ENCODE measurements at regions not wholly inside any gene's neighbourhood (a gene's known extent, or its start where the extent isn't known, plus 50 kb on each side); places are given as distances from the start of the nearest gene placed in this dataset.

GRCh38 chr13:106061781-106062180 lies 473.7 kb downstream of the EFNB2 start:
- TF ChIP-seq POLR2A (IDR thresholded peaks at IDR 0.05) (no peak), CTCF (IDR thresholded peaks at IDR 0.05) (no peak), POLR2AphosphoS5 (IDR thresholded peaks at IDR 0.05) (no peak)

All from gastroesophageal sphincter (tissue), 3 donors.